Nephron progenitor cell (in vitro differentiated cells): ENCODE measurements at regions not wholly inside any gene's neighbourhood (a gene's known extent, or its start where the extent isn't known, plus 50 kb on each side); places are given as distances from the start of the nearest gene placed in this dataset.

Experiments
- DNase-seq: peaks from one replicate; pipeline ENCODE4 v3.0.0; 2021
- H3K27ac Mint-ChIP-seq: 2 replicates; pipeline ENCODE4 v1.8.0; 2021; ENCODE audit warnings: mild to moderate bottlenecking, moderate library complexity, mixed read lengths
- H3K27me3 Mint-ChIP-seq: 2 replicates; pipeline ENCODE4 v1.8.0; 2021; ENCODE audit warnings: mild to moderate bottlenecking, low read depth, mixed read lengths; ENCODE audit not compliant: poor library complexity
- H3K36me3 Mint-ChIP-seq: 2 replicates; pipeline ENCODE4 v1.8.0; 2021; ENCODE audit warnings: low read depth, mixed read lengths
- H3K4me1 Mint-ChIP-seq: 2 replicates; pipeline ENCODE4 v1.8.0; 2021; ENCODE audit warnings: mixed read lengths
- H3K4me3 Mint-ChIP-seq: 2 replicates; pipeline ENCODE4 v1.8.0; 2021; ENCODE audit warnings: mild to moderate bottlenecking, moderate library complexity, mixed read lengths
- H3K9me3 Mint-ChIP-seq: 2 replicates; pipeline ENCODE4 v1.8.0; 2021; ENCODE audit warnings: mild to moderate bottlenecking, moderate library complexity, mixed read lengths
- TF ChIP-seq, protein P1 (sequence below): fragments of 200-600 bp; sonication (generic); IDR thresholded peaks from 2 replicates; pipeline ENCODE4 v1.5.0; 2021; ENCODE audit warnings: antibody characterized with exemption

- Mint-ChIP-seq H3K4me3 (no peak overlapping the region), H3K27ac (no peak overlapping the region), H3K4me1 (peaks cover 6% of the 10 kb centered on the region), H3K9me3 (peaks cover 25% of the 10 kb centered on the region), H3K36me3 (no peaks in the 10 kb centered on the region), H3K27me3 (peaks cover 5% of the 10 kb centered on the region)
- TF ChIP-seq, protein P1, sequence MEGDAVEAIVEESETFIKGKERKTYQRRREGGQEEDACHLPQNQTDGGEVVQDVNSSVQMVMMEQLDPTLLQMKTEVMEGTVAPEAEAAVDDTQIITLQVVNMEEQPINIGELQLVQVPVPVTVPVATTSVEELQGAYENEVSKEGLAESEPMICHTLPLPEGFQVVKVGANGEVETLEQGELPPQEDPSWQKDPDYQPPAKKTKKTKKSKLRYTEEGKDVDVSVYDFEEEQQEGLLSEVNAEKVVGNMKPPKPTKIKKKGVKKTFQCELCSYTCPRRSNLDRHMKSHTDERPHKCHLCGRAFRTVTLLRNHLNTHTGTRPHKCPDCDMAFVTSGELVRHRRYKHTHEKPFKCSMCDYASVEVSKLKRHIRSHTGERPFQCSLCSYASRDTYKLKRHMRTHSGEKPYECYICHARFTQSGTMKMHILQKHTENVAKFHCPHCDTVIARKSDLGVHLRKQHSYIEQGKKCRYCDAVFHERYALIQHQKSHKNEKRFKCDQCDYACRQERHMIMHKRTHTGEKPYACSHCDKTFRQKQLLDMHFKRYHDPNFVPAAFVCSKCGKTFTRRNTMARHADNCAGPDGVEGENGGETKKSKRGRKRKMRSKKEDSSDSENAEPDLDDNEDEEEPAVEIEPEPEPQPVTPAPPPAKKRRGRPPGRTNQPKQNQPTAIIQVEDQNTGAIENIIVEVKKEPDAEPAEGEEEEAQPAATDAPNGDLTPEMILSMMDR: no peak
- DNase-seq: no peak
Measured at GRCh38 chr18:45408218-45408617, 207.1 kb upstream of the SLC14A2 start.

GRCh38 chr18:45409971-45410370 is 205.3 kb upstream of the SLC14A2 start:
- no peak for DNase-seq
- Mint-ChIP-seq H3K27me3 (no peaks in the 10 kb centered on the region), H3K4me1 (peaks cover 14% of the 10 kb centered on the region), H3K36me3 (no peaks in the 10 kb centered on the region), H3K4me3 (no peak overlapping the region), H3K9me3 (peaks cover 25% of the 10 kb centered on the region), H3K27ac (no peak overlapping the region)
- TF ChIP-seq, protein P1: no peak

GRCh38 chr18:45412577-45412976 is 202.7 kb upstream of the SLC14A2 start:
- Mint-ChIP-seq H3K4me3 (no peak overlapping the region), H3K4me1 (peaks cover 38% of the 10 kb centered on the region), H3K27ac (no peak overlapping the region), H3K9me3 (peaks cover 11% of the 10 kb centered on the region), H3K36me3 (no peaks in the 10 kb centered on the region), H3K27me3 (no peaks in the 10 kb centered on the region)
- no peak for DNase-seq
- TF ChIP-seq, protein P1: no peak

DNA sequence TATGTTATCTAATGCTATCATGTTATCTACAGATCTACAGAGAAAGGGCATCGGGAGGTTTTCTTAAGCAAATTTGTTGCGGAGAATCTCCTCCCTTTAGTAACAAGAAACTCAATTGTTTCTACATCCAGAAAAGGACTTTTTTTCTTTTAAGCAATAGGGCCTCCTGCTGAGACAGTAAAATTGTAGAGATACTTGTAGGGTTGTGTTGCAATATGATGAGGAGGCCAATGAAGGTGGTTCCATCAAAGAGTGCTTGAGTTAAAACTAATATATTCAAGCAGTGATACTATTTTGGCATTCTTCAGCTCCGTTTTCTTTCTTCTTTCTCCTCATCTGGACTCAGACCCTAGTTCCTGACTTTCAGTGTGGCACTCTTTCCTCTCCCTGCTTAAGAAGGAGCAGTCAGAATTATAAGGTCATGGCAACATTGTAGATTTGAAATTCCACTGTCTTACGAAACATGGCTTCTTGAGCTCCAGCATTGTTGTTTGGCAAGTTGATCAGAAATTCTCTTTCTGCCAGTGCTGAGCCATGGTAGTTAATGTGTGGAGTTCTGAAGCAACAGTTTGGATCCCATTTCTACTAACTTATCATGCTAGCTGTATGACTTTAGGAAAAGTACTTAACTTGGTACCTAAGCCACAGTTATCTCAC is 202.0 kb upstream of the SLC14A2 start:
- TF ChIP-seq, protein P1: no peak
- Mint-ChIP-seq H3K4me3 (no peak overlapping the region), H3K27ac (peak overlapping the region; percentile 71), H3K27me3 (peaks cover under 1% of the 10 kb centered on the region), H3K9me3 (peaks cover 7% of the 10 kb centered on the region), H3K36me3 (no peaks in the 10 kb centered on the region), H3K4me1 (peaks cover 45% of the 10 kb centered on the region)
- no peak for DNase-seq

- Mint-ChIP-seq H3K9me3 (no peaks in the 10 kb centered on the region), H3K36me3 (no peaks in the 10 kb centered on the region), H3K27me3 (peaks cover 3% of the 10 kb centered on the region), H3K4me3 (no peak overlapping the region), H3K4me1 (peaks cover 51% of the 10 kb centered on the region), H3K27ac (peak overlapping the region; percentile 5)
- DNase-seq: no peak
- TF ChIP-seq, protein P1: no peak
Measured at GRCh38 chr18:45415614-45416013, 199.7 kb upstream of the SLC14A2 start.

DNA sequence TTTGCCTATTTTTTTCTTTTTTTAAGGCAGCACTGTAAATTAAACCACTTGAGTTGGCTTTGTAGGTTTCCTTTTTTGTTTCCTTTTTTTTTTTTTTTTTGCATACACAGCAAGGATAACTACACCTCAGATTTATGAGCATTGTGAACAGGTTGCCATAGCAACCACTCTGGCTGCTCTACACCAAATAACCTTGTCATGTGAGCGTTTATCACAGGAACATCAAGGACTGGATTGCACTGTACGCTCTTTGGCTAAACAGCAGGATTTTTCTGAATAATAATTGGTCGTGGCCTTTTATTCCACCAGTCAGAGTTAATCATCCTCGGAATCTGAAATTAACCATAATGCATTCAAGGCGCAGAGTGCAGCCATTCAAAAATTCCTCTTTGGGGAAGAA is 199.1 kb upstream of the SLC14A2 start:
- no peaks in the 10 kb centered on the region for H3K36me3 Mint-ChIP-seq
- peak overlapping the region; percentile 5 for H3K27ac Mint-ChIP-seq
- DNase-seq: peak; percentile 30
- H3K4me3 Mint-ChIP-seq: no peak overlapping the region
- peaks cover 3% of the 10 kb centered on the region for H3K27me3 Mint-ChIP-seq
- peaks cover 51% of the 10 kb centered on the region for H3K4me1 Mint-ChIP-seq
- no peaks in the 10 kb centered on the region for H3K9me3 Mint-ChIP-seq
- TF ChIP-seq, protein P1: no peak
